ENCODE measurements at regions not wholly inside any gene's neighbourhood (a gene's known extent, or its start where the extent isn't known, plus 50 kb on each side); places are given as distances from the start of the nearest gene placed in this dataset.

DNA sequence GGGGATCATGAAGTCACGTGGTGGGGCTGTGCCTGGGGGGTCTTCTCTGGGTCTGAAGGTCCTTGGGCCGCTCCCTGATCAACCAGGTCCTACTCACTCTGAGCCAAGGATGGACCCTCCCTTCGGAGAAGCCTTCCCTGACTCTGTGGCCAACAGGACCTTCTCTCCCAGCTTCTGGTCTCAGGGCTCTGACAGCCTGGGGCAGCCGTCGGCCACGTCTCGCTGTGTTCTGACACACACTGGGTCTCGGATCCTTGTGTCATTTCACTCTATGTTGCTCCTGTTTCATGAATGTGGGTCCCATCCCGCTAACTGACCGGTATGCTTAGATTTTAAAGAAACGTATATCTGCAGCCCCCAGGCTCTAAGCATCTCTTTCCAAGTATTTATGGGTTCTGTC lies 256.1 kb downstream of the ENGASE start:
- Histone ChIP-seq H3K79me2 (ENCODE audit: insufficient read depth, low read length) (no peaks in the 10 kb centered on the region), H3K9me3 (ENCODE audit: control insufficient read depth in 1 of 2, insufficient read depth in 1 of 2, low read depth in 1 of 2, low read length in 2 of 2) (no peaks in the 10 kb centered on the region), H3K36me3 (ENCODE audit: control insufficient read depth in 1 of 2, insufficient read depth in 2 of 2, low read length in 2 of 2) (no peaks in the 10 kb centered on the region), H3K27ac (ENCODE audit: low read depth, low read length) (no peak overlapping the region), H3K27me3 (ENCODE audit: insufficient read depth, low read length) (peaks cover 93% of the 10 kb centered on the region), H3K9ac (ENCODE audit: low read length) (no peak overlapping the region), H3K4me2 (ENCODE audit: low read length) (no peak overlapping the region), H3K9me2 (ENCODE audit: insufficient read depth) (no peaks in the 10 kb centered on the region), H3K4me3 (replicated peaks in 1 of 2; ENCODE audit: low read depth in 1 of 2, low read length in 2 of 2) (no peak overlapping the region), H3K4me1 (ENCODE audit: control insufficient read depth in 1 of 2, insufficient read depth in 2 of 2, low read length in 2 of 2) (no peaks in the 10 kb centered on the region), H4K20me1 (ENCODE audit: insufficient read depth) (no peaks in the 10 kb centered on the region), H2AFZ (ENCODE audit: low read depth, low read length, poor library complexity, severe bottlenecking) (no peak overlapping the region)
- TF ChIP-seq ELF1 (IDR thresholded peaks at IDR 0.05; ENCODE audit: borderline replicate concordance, low read depth) (no peak), POLR2A (IDR thresholded peaks at IDR 0.05; ENCODE audit: borderline replicate concordance, extremely low read depth, insufficient read depth, insufficient read length) (no peak), EZH2phosphoT487 (IDR thresholded peaks at IDR 0.05; ENCODE audit: borderline replicate concordance) (no peak), CEBPB (IDR thresholded peaks at IDR 0.05; ENCODE audit: low read depth) (no peak)
- intact Hi-C loops (cut with micrococcal nuclease) = no loop called here
- ATAC-seq = no peak
- ChIA-PET CTCF (no interaction called here), RAD21 (ENCODE audit: low non-redundant PET in 1 of 2, low total read pairs in 2 of 2, uncharacterized antibody in 2 of 2, unreplicated experiment in 2 of 2) (no interaction called here), POLR2A (no interaction called here)
- BruUV-seq (replicated peaks) = no TSS peak
- DNase-seq (ENCODE audit: low read depth, low spot score) = no peak

DNA sequence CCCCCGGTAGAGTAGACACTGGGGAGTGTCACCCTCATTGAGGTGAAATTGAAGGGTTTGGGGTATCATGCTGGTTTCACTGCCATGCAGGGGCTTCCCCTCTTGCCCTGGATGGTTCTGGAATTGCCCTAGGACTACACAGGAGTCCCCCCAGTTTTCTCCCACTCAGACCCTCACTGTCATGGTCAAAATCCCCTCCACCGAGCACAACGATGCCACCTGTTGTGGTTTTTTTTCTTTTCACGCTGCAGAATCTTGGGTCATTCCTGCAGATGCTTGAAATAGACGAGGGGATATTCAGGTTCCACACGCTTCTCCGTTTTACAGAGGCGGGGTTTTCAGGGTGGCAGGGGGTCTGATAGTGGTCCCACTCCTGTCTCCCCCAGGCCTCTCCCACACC lies 255.6 kb downstream of the ENGASE start:
- Histone ChIP-seq H3K79me2 (ENCODE audit: insufficient read depth, low read length) (no peaks in the 10 kb centered on the region), H3K27ac (ENCODE audit: low read depth, low read length) (no peak overlapping the region), H2AFZ (ENCODE audit: low read depth, low read length, poor library complexity, severe bottlenecking) (no peak overlapping the region), H3K4me3 (replicated peaks in 1 of 2; ENCODE audit: low read depth in 1 of 2, low read length in 2 of 2) (no peak overlapping the region), H3K27me3 (ENCODE audit: insufficient read depth, low read length) (peaks cover 98% of the 10 kb centered on the region), H3K9me2 (ENCODE audit: insufficient read depth) (no peaks in the 10 kb centered on the region), H3K36me3 (ENCODE audit: control insufficient read depth in 1 of 2, insufficient read depth in 2 of 2, low read length in 2 of 2) (no peaks in the 10 kb centered on the region), H3K9ac (ENCODE audit: low read length) (no peak overlapping the region), H3K4me2 (ENCODE audit: low read length) (no peak overlapping the region), H4K20me1 (ENCODE audit: insufficient read depth) (no peaks in the 10 kb centered on the region), H3K4me1 (ENCODE audit: control insufficient read depth in 1 of 2, insufficient read depth in 2 of 2, low read length in 2 of 2) (no peaks in the 10 kb centered on the region), H3K9me3 (ENCODE audit: control insufficient read depth in 1 of 2, insufficient read depth in 1 of 2, low read depth in 1 of 2, low read length in 2 of 2) (no peaks in the 10 kb centered on the region)
- DNase-seq (ENCODE audit: low read depth, low spot score) (no peak), ATAC-seq (no peak)
- ChIA-PET POLR2A (no interaction called here), CTCF (no interaction called here), RAD21 (ENCODE audit: low non-redundant PET in 1 of 2, low total read pairs in 2 of 2, uncharacterized antibody in 2 of 2, unreplicated experiment in 2 of 2) (no interaction called here)
- intact Hi-C loops (cut with micrococcal nuclease) = no loop called here
- TF ChIP-seq TCF7L2 (IDR thresholded peaks at IDR 0.05; ENCODE audit: borderline replicate concordance, extremely low read depth, insufficient read depth, insufficient read length) = no peak
- TF ChIP-seq ZNF274 (IDR thresholded peaks at IDR 0.05; ENCODE audit: low read depth, low read length) = no peak
- TF ChIP-seq POLR2AphosphoS5 (IDR thresholded peaks at IDR 0.05; ENCODE audit: low read depth, low read length) = no peak
- no peak for TF ChIP-seq SP1 (IDR thresholded peaks at IDR 0.05; ENCODE audit: low read depth)
- TF ChIP-seq FOSL1 (IDR thresholded peaks at IDR 0.05; ENCODE audit: low read depth) = no peak
- TF ChIP-seq YY1 (IDR thresholded peaks at IDR 0.05; ENCODE audit: extremely low read depth, insufficient replicate concordance, low read depth, low read length) = no peak
- TF ChIP-seq ZFX (IDR thresholded peaks at IDR 0.05) = no peak
- TF ChIP-seq, protein P1, sequence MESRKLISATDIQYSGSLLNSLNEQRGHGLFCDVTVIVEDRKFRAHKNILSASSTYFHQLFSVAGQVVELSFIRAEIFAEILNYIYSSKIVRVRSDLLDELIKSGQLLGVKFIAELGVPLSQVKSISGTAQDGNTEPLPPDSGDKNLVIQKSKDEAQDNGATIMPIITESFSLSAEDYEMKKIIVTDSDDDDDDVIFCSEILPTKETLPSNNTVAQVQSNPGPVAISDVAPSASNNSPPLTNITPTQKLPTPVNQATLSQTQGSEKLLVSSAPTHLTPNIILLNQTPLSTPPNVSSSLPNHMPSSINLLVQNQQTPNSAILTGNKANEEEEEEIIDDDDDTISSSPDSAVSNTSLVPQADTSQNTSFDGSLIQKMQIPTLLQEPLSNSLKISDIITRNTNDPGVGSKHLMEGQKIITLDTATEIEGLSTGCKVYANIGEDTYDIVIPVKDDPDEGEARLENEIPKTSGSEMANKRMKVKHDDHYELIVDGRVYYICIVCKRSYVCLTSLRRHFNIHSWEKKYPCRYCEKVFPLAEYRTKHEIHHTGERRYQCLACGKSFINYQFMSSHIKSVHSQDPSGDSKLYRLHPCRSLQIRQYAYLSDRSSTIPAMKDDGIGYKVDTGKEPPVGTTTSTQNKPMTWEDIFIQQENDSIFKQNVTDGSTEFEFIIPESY (IDR thresholded peaks at IDR 0.05; ENCODE audit: extremely low read depth, insufficient replicate concordance, low read length) = no peak
- TF ChIP-seq, protein P2, sequence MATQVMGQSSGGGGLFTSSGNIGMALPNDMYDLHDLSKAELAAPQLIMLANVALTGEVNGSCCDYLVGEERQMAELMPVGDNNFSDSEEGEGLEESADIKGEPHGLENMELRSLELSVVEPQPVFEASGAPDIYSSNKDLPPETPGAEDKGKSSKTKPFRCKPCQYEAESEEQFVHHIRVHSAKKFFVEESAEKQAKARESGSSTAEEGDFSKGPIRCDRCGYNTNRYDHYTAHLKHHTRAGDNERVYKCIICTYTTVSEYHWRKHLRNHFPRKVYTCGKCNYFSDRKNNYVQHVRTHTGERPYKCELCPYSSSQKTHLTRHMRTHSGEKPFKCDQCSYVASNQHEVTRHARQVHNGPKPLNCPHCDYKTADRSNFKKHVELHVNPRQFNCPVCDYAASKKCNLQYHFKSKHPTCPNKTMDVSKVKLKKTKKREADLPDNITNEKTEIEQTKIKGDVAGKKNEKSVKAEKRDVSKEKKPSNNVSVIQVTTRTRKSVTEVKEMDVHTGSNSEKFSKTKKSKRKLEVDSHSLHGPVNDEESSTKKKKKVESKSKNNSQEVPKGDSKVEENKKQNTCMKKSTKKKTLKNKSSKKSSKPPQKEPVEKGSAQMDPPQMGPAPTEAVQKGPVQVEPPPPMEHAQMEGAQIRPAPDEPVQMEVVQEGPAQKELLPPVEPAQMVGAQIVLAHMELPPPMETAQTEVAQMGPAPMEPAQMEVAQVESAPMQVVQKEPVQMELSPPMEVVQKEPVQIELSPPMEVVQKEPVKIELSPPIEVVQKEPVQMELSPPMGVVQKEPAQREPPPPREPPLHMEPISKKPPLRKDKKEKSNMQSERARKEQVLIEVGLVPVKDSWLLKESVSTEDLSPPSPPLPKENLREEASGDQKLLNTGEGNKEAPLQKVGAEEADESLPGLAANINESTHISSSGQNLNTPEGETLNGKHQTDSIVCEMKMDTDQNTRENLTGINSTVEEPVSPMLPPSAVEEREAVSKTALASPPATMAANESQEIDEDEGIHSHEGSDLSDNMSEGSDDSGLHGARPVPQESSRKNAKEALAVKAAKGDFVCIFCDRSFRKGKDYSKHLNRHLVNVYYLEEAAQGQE (IDR thresholded peaks at IDR 0.05; ENCODE audit: low read depth) = no peak
- TF ChIP-seq EZH2phosphoT487 (IDR thresholded peaks at IDR 0.05; ENCODE audit: borderline replicate concordance) = no peak
- no peak for TF ChIP-seq CEBPB (IDR thresholded peaks at IDR 0.05; ENCODE audit: low read depth)
- TF ChIP-seq SRF (IDR thresholded peaks at IDR 0.05; ENCODE audit: low read depth) = no peak
- no peak for TF ChIP-seq CBX3 (IDR thresholded peaks at IDR 0.05; ENCODE audit: low read depth)
- no peak for TF ChIP-seq JUND (IDR thresholded peaks at IDR 0.05)
- TF ChIP-seq, protein P3, sequence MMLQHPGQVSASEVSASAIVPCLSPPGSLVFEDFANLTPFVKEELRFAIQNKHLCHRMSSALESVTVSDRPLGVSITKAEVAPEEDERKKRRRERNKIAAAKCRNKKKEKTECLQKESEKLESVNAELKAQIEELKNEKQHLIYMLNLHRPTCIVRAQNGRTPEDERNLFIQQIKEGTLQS (IDR thresholded peaks at IDR 0.05) = no peak
- no peak for TF ChIP-seq EGR1 (IDR thresholded peaks at IDR 0.05; ENCODE audit: low read depth)
- BruUV-seq (replicated peaks) = no TSS peak
